ENCODE measurements at regions not wholly inside any gene's neighbourhood (a gene's known extent, or its start where the extent isn't known, plus 50 kb on each side); places are given as distances from the start of the nearest gene placed in this dataset.

- no peak for TF ChIP-seq CTCF (IDR thresholded peaks at IDR 0.05)
- no peak for TF ChIP-seq POLR2A (IDR thresholded peaks at IDR 0.05)
- TF ChIP-seq POLR2AphosphoS5 (IDR thresholded peaks at IDR 0.05), result no peak
Observed at GRCh38 chr2:45259138-45259537, 249.9 kb upstream of the SIX2 start.

All from suprapubic skin (tissue), 4 donors.